H1 (cell line): ENCODE measurements at regions not wholly inside any gene's neighbourhood (a gene's known extent, or its start where the extent isn't known, plus 50 kb on each side); places are given as distances from the start of the nearest gene placed in this dataset.

Source experiments
- ASH2L ChIP-seq: fragments of 200-600, 300-600 bp; sonication (generic); IDR thresholded peaks from one replicate; pipeline ENCODE4 v1.7.1; 2017; ENCODE audit warnings: low read length
- CEBPB ChIP-seq: IDR thresholded peaks from 2 replicates; pipeline ENCODE4 v1.6.1; 2012; ENCODE audit warnings: low read depth, low read length
- KDM4A ChIP-seq: IDR thresholded peaks from one replicate; pipeline ENCODE4 v1.7.1; 2012; ENCODE audit warnings: low read depth, mild to moderate bottlenecking, moderate library complexity, low read length, inconsistent platforms; ENCODE audit not compliant: severe bottlenecking
- RAD21 ChIP-seq, 2 experiments: IDR thresholded peaks in 1 of 2; conservative IDR thresholded peaks in 1 of 2; 2 replicates each; pipeline ENCODE4 v1.6.1; 2011; ENCODE audit warnings: low read depth in 2 of 2, low read length in 2 of 2, improper control_type of control experiment in 1 of 2, inconsistent platforms in 1 of 2, mild to moderate bottlenecking in 1 of 2, moderate library complexity in 1 of 2

DNA sequence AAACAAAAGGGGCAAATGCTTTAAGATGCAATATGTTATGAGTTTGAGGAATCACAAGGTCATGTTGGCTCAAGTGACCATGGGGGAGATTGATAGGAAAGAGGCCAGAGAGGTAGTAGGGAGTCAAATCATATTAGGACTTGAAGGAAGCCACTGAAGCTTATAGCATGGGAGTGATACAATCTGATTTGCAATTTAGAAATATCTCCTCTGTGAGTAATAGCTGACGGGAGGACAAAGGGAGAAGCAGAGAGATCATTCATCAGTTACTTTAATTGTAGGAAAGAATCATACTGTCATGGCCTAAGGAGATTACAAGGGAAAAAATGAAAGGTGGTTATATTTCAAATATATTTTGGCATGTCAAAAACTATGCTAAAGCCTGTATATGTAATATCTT, 793.6 kb upstream of the RAG2 start (continued):
- TF ChIP-seq KDM4A: no peak
- no peak for TF ChIP-seq RAD21 (IDR thresholded peaks at IDR 0.05 in 1 of 2, conservative IDR thresholded peaks at IDR 0.05 in 1 of 2; ENCODE audit: low read depth in 2 of 2, low read length in 2 of 2)
- no peak for TF ChIP-seq CEBPB
- no peak for TF ChIP-seq ASH2L
- TF ChIP-seq, all 59 proteins: peak for 0
